Right ventricle myocardium superior (tissue), 1 donor: ENCODE measurements at regions not wholly inside any gene's neighbourhood (a gene's known extent, or its start where the extent isn't known, plus 50 kb on each side); places are given as distances from the start of the nearest gene placed in this dataset.

Experiments used
- ATAC-seq: fragments of 200-7000 bp; cut with Tn5 transposase; one replicate; pipeline ENCODE4 v1.9.1; 2020; ENCODE audit warnings: mild to moderate bottlenecking; ENCODE audit not compliant: poor library complexity
- DNase-seq: peaks from one replicate; pipeline ENCODE4 v3.0.0-alpha.2; 2020
- intact Hi-C: fragments of 100-400 bp; cut with DNase I; formaldehyde crosslinking; loops from one replicate; pipeline ENCODE4 v1.11.2; 2022
- donor health status: DM: no; HTN: yes; CAD: no; lungs with severe emphysema.

GRCh38 chr4:94395562-94395961 lies 52.9 kb upstream of the HPGDS start:
- DNase-seq (no peak), ATAC-seq (no peak)
- intact Hi-C loops, result no loop called here

GRCh38 chr4:94396984-94397383 lies 54.3 kb upstream of the HPGDS start:
- intact Hi-C loops, result no loop called here
- ATAC-seq, result no peak
- DNase-seq, result no peak

GRCh38 chr4:94397635-94398034 lies 54.1 kb upstream of the PDLIM5 start:
- ATAC-seq (no peak), DNase-seq (no peak)
- intact Hi-C loops, result no loop called here

GRCh38 chr4:94399277-94399676 lies 52.5 kb upstream of the PDLIM5 start:
- DNase-seq (no peak), ATAC-seq (no peak)
- intact Hi-C loops, result no loop called here

- intact Hi-C loops, result no loop called here
- DNase-seq (no peak), ATAC-seq (peak; percentile 58)
Measured at GRCh38 chr4:94399721-94400120, 52.0 kb upstream of the PDLIM5 start.

GRCh38 chr4:94400191-94400590 lies 51.6 kb upstream of the PDLIM5 start:
- DNase-seq, result no peak
- no peak for ATAC-seq
- intact Hi-C loops, result no loop called here
